SK-N-SH (cell line): ENCODE measurements at regions not wholly inside any gene's neighbourhood (a gene's known extent, or its start where the extent isn't known, plus 50 kb on each side); places are given as distances from the start of the nearest gene placed in this dataset.

Source experiments
- CTCF ChIA-PET: fragments of 300-600, 350-600 bp; formaldehyde crosslinking; extraction: SDS; loops from one replicate; lab custom pipeline; 2021; lab: Yijun Ruan, JAX
- POLR2A ChIA-PET: fragments of 350-600 bp; sonication (Branson Sonifier 250); formaldehyde crosslinking; extraction: SDS; loops from one replicate; lab custom pipeline; 2020; ENCODE audit warnings: antibody characterized with exemption, inconsistent platforms; lab: Yijun Ruan, JAX
- DNase-seq: peaks from one replicate; pipeline ENCODE4 v3.0.0; 2012
- H2AFZ ChIP-seq: fragments of 200-600 bp; sonication (generic); 2 replicates; pipeline ENCODE4 v1.8.1; 2016; ENCODE audit warnings: antibody characterized with exemption, mild to moderate bottlenecking, low read depth
- H3F3A ChIP-seq: fragments of 200-600 bp; sonication (generic); replicated peaks from 2 replicates; pipeline ENCODE3; 2016; ENCODE audit warnings: antibody characterized with exemption, mild to moderate bottlenecking; ENCODE audit not compliant: insufficient read depth
- H3K27ac ChIP-seq, 2 experiments: fragments of 200-500 bp in 1 of 2; fragments of 200-600 bp in 1 of 2; sonication (Bioruptor generic) in 1 of 2; sonication (generic), shearing (Covaris generic) in 1 of 2; 2 replicates each; pipeline versions ENCODE4 v1.5.1 to v1.6.1; 2014 to 2016; ENCODE audit warnings: low read depth in 2 of 2, inconsistent platforms in 1 of 2, low read length in 1 of 2, mild to moderate bottlenecking in 1 of 2, mixed read lengths in 1 of 2
- H3K27me3 ChIP-seq: fragments of 200-600 bp; sonication (generic), shearing (Covaris generic); 2 replicates; pipeline ENCODE4 v1.6.1; 2016; ENCODE audit warnings: mixed run types; ENCODE audit not compliant: insufficient read depth
- H3K36me3 ChIP-seq, 2 experiments: fragments of 200-500 bp in 1 of 2; fragments of 200-600 bp in 1 of 2; sonication (Bioruptor generic) in 1 of 2; sonication (generic) in 1 of 2; replicated peaks in 1 of 2; 2 replicates each; pipeline versions ENCODE3 to v1.5.1; 2014 to 2016; ENCODE audit warnings: low read length in 1 of 2, mild to moderate bottlenecking in 1 of 2; ENCODE audit not compliant: insufficient read depth in 2 of 2, control insufficient read depth in 1 of 2
- H3K4me1 ChIP-seq, 2 experiments: fragments of 200-500 bp in 1 of 2; fragments of 200-600 bp in 1 of 2; sonication (Bioruptor generic) in 1 of 2; sonication (generic), shearing (Covaris generic) in 1 of 2; 2 replicates each; pipeline versions ENCODE4 v1.5.1 to v1.6.1; 2014 to 2016; ENCODE audit warnings: low read depth in 1 of 2, low read length in 1 of 2, mixed run types in 1 of 2; ENCODE audit not compliant: insufficient read depth in 2 of 2, control insufficient read depth in 1 of 2
- H3K4me2 ChIP-seq: fragments of 200-600 bp; sonication (generic), shearing (Covaris generic); 2 replicates; pipeline ENCODE4 v1.6.1; 2017; ENCODE audit warnings: mixed run types
- H3K4me3 ChIP-seq, 2 experiments: fragments of 200-500 bp in 1 of 2; fragments of 200-600 bp in 1 of 2; sonication (Bioruptor generic) in 1 of 2; sonication (generic), shearing (Covaris generic) in 1 of 2; 2 replicates each; pipeline versions ENCODE4 v1.5.1 to v1.8.1; 2014 to 2016; ENCODE audit warnings: low read depth in 2 of 2, inconsistent platforms in 1 of 2, low read length in 1 of 2, mild to moderate bottlenecking in 1 of 2, mixed read lengths in 1 of 2, moderate library complexity in 1 of 2
- H3K79me2 ChIP-seq: fragments of 200-600 bp; sonication (generic); 2 replicates; pipeline ENCODE4 v1.8.1; 2017; ENCODE audit warnings: mild to moderate bottlenecking; ENCODE audit not compliant: insufficient read depth
- H3K9ac ChIP-seq: fragments of 200-600 bp; sonication (generic); 2 replicates; pipeline ENCODE4 v1.6.1; 2017; ENCODE audit warnings: mixed run types
- H3K9me2 ChIP-seq: fragments of 200-600 bp; sonication (generic); 2 replicates; pipeline ENCODE4 v1.6.1; 2017; ENCODE audit warnings: mixed run types
- H3K9me3 ChIP-seq: fragments of 200-600 bp; sonication (generic); 2 replicates; pipeline ENCODE4 v1.6.1; 2017; ENCODE audit warnings: mixed run types, mild to moderate bottlenecking, moderate library complexity
- H4K20me1 ChIP-seq: fragments of 200-600 bp; sonication (generic); 2 replicates; pipeline ENCODE4 v1.6.1; 2017; ENCODE audit warnings: mild to moderate bottlenecking, mixed run types; ENCODE audit not compliant: insufficient read depth
- CHD2 ChIP-seq: fragments of 150-350 bp; IDR thresholded peaks from 2 replicates; pipeline ENCODE4 v1.6.1; 2018; ENCODE audit warnings: low read length; ENCODE audit not compliant: partially characterized antibody
- EP300 ChIP-seq, 2 experiments: IDR thresholded peaks; 2 replicates each; pipeline versions ENCODE4 v1.4.0 to v1.6.1; 2012; ENCODE audit warnings: borderline replicate concordance in 1 of 2, low read depth in 1 of 2, low read length in 1 of 2
- GABPA ChIP-seq: IDR thresholded peaks from 2 replicates; pipeline ENCODE4 v1.4.0; 2012; ENCODE audit warnings: low read depth, mild to moderate bottlenecking
- GATA2 ChIP-seq: sonication (generic); formaldehyde crosslinking; IDR thresholded peaks from 2 replicates; pipeline ENCODE4 v1.5.0; 2020; ENCODE audit warnings: mild to moderate bottlenecking, missing genetic modification reagents
- MEF2A ChIP-seq: IDR thresholded peaks from 2 replicates; pipeline ENCODE4 v1.4.0; 2012; ENCODE audit warnings: low read depth, borderline replicate concordance
- NRF1 ChIP-seq: IDR thresholded peaks from 2 replicates; pipeline ENCODE4 v1.6.1; 2012; ENCODE audit warnings: low read depth, mild to moderate bottlenecking, low read length
- RAD21 ChIP-seq: IDR thresholded peaks from 2 replicates; pipeline ENCODE4 v1.6.1; 2012; ENCODE audit warnings: mild to moderate bottlenecking, low read length
- SIN3A ChIP-seq: IDR thresholded peaks from 2 replicates; pipeline ENCODE4 v1.6.1; 2012; ENCODE audit warnings: low read depth, mild to moderate bottlenecking, low read length, moderate library complexity, borderline replicate concordance
- SMC3 ChIP-seq: IDR thresholded peaks from 2 replicates; pipeline ENCODE4 v1.6.1; 2012; ENCODE audit warnings: low read depth, low read length, improper control_type of control experiment
- TAF1 ChIP-seq: IDR thresholded peaks from 2 replicates; pipeline ENCODE4 v1.6.1; 2012; ENCODE audit warnings: low read depth, mild to moderate bottlenecking, low read length, moderate library complexity, borderline replicate concordance
- TEAD4 ChIP-seq: IDR thresholded peaks from 2 replicates; pipeline ENCODE4 v1.4.0; 2012; ENCODE audit warnings: mild to moderate bottlenecking, borderline replicate concordance; ENCODE audit not compliant: insufficient read depth
- YY1 ChIP-seq: IDR thresholded peaks from 2 replicates; pipeline ENCODE4 v1.4.0; 2012; ENCODE audit warnings: low read depth, mild to moderate bottlenecking
- WGBS: methylation state at CpG from one replicate; pipeline ENCODE4 v1.1.6; 2017; ENCODE audit warnings: low lambda C conversion rate; 5-methylcytosine and 5-hydroxymethylcytosine counted together
- TF ChIP-seq, protein P1 (sequence below): IDR thresholded peaks from 2 replicates; pipeline ENCODE4 v1.4.0; 2012; ENCODE audit warnings: low read depth
- TF ChIP-seq, protein P2 (sequence below): IDR thresholded peaks from 2 replicates; pipeline ENCODE4 v1.4.0; 2012; ENCODE audit warnings: low read depth, borderline replicate concordance
- TF ChIP-seq, protein P3 (sequence below): IDR thresholded peaks from 2 replicates; pipeline ENCODE4 v1.6.1; 2012; ENCODE audit warnings: mild to moderate bottlenecking, low read depth, low read length, moderate library complexity
- TF ChIP-seq, protein P4 (sequence below): fragments of 200-600 bp; sonication (generic); IDR thresholded peaks from 2 replicates; pipeline ENCODE4 v1.6.1; 2017; ENCODE audit warnings: antibody characterized with exemption, mild to moderate bottlenecking, moderate library complexity

DNA sequence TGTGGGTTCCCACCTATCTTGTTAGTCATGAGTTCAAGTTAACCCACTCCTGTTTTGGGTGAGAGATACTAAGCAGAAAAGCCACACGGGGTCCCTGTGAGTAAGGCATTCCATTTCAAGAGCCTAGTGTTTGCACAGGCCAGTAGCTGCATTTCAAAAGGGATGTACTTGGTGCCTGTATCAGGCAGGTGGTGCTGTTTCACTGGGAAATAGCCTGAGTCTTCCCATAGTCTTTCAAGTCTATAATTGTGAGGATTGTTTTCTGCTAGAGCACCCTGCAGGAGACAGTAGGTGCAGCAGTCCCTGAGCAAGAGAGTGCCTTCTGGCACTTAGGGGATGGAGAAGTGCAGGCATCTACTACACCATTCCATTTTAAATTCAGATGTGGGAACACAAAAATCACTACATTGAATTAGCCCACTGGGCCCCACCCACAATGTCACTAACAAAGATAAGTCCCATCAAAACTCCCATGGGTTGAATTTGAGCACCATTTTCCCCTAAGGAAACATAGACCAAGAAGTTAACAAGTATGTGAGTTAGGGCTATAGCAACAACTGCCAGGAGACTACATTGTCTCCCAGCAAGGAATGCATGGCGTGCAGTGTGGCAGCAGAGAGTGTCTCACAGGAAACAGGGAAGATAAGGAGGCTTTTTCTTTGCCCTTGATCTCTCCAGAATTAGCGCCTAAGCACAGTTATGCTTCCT, 263.2 kb downstream of the COX7C start:
- Histone ChIP-seq H3K4me3 (peak overlapping the region in 1 of 2 experiments; percentile 47; a peak in 1 of 4 replicates), H4K20me1 (no peaks in the 10 kb centered on the region), H3K9me3 (no peaks in the 10 kb centered on the region), H3K36me3 (no peaks in the 10 kb centered on the region), H3K79me2 (no peaks in the 10 kb centered on the region), H3K4me2 (no peak overlapping the region), H3K9ac (no peak overlapping the region), H2AFZ (no peak overlapping the region), H3K27me3 (peaks cover 14% of the 10 kb centered on the region), H3K4me1 (no peaks in the 10 kb centered on the region), H3K9me2 (no peaks in the 10 kb centered on the region), H3K27ac (no peak overlapping the region), H3F3A (no peaks in the 10 kb centered on the region)
- TF ChIP-seq, protein P1, sequence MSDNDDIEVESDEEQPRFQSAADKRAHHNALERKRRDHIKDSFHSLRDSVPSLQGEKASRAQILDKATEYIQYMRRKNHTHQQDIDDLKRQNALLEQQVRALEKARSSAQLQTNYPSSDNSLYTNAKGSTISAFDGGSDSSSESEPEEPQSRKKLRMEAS, result no peak
- no peak for TF ChIP-seq SIN3A
- TF ChIP-seq, protein P2, sequence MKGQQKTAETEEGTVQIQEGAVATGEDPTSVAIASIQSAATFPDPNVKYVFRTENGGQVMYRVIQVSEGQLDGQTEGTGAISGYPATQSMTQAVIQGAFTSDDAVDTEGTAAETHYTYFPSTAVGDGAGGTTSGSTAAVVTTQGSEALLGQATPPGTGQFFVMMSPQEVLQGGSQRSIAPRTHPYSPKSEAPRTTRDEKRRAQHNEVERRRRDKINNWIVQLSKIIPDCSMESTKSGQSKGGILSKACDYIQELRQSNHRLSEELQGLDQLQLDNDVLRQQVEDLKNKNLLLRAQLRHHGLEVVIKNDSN, result no peak
- no peak for TF ChIP-seq GABPA
- TF ChIP-seq MEF2A, result no peak
- TF ChIP-seq TEAD4, result no peak
- TF ChIP-seq, protein P3, sequence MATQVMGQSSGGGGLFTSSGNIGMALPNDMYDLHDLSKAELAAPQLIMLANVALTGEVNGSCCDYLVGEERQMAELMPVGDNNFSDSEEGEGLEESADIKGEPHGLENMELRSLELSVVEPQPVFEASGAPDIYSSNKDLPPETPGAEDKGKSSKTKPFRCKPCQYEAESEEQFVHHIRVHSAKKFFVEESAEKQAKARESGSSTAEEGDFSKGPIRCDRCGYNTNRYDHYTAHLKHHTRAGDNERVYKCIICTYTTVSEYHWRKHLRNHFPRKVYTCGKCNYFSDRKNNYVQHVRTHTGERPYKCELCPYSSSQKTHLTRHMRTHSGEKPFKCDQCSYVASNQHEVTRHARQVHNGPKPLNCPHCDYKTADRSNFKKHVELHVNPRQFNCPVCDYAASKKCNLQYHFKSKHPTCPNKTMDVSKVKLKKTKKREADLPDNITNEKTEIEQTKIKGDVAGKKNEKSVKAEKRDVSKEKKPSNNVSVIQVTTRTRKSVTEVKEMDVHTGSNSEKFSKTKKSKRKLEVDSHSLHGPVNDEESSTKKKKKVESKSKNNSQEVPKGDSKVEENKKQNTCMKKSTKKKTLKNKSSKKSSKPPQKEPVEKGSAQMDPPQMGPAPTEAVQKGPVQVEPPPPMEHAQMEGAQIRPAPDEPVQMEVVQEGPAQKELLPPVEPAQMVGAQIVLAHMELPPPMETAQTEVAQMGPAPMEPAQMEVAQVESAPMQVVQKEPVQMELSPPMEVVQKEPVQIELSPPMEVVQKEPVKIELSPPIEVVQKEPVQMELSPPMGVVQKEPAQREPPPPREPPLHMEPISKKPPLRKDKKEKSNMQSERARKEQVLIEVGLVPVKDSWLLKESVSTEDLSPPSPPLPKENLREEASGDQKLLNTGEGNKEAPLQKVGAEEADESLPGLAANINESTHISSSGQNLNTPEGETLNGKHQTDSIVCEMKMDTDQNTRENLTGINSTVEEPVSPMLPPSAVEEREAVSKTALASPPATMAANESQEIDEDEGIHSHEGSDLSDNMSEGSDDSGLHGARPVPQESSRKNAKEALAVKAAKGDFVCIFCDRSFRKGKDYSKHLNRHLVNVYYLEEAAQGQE, result no peak
- TF ChIP-seq EP300 (IDR thresholded peaks at IDR 0.05; ENCODE audit: borderline replicate concordance in 1 of 2, low read depth in 1 of 2, low read length in 1 of 2), result no peak
- TF ChIP-seq YY1, result no peak
- TF ChIP-seq RAD21, result peak; percentile 77
- TF ChIP-seq NRF1, result no peak
- TF ChIP-seq CHD2, result no peak
- peak; percentile 77 for TF ChIP-seq SMC3
- TF ChIP-seq, protein P4, sequence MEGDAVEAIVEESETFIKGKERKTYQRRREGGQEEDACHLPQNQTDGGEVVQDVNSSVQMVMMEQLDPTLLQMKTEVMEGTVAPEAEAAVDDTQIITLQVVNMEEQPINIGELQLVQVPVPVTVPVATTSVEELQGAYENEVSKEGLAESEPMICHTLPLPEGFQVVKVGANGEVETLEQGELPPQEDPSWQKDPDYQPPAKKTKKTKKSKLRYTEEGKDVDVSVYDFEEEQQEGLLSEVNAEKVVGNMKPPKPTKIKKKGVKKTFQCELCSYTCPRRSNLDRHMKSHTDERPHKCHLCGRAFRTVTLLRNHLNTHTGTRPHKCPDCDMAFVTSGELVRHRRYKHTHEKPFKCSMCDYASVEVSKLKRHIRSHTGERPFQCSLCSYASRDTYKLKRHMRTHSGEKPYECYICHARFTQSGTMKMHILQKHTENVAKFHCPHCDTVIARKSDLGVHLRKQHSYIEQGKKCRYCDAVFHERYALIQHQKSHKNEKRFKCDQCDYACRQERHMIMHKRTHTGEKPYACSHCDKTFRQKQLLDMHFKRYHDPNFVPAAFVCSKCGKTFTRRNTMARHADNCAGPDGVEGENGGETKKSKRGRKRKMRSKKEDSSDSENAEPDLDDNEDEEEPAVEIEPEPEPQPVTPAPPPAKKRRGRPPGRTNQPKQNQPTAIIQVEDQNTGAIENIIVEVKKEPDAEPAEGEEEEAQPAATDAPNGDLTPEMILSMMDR, result peak; percentile 77
- no peak for TF ChIP-seq TAF1
- no peak for TF ChIP-seq GATA2 (CRISPR knock-in tag)
- ChIA-PET POLR2A (no interaction called here), CTCF (interaction anchor here (0.6 to 1.5 kb wide), 17 partner anchors 9 to 139 kb away, joined by 3 to 15 read pairs (median 4); no protein-coding TSS in a partner anchor)
- DNase-seq, result peak; percentile 30
- WGBS, result 8% methylated on average over 3 of the region's 3 CpGs
